HG02885 (cell line): ENCODE measurements at regions not wholly inside any gene's neighbourhood (a gene's known extent, or its start where the extent isn't known, plus 50 kb on each side); places are given as distances from the start of the nearest gene placed in this dataset.
"Not testable (repeated sequence)": the region's sequence is repeated elsewhere in the genome, so short reads cannot be mapped to it uniquely, and the experiment has no call there.

ENCODE experiments used
- ATAC-seq: cut with Tn5 transposase; IDR thresholded peaks from one replicate; pipeline ENCODE4 v1.9.1; 2021; ENCODE audit warnings: mild to moderate bottlenecking; ENCODE audit not compliant: unreplicated experiment, poor library complexity

GRCh38 chr13:99687723-99688397, 186.6 kb downstream of the TM9SF2 start:
- no peak for ATAC-seq

GRCh38 chr13:99686944-99687411, 185.7 kb downstream of the TM9SF2 start:
- ATAC-seq: no peak

- ATAC-seq: no peak
Observed at GRCh38 chr13:99686157-99686572, 184.9 kb downstream of the TM9SF2 start.

GRCh38 chr13:99681695-99682094, 180.4 kb downstream of the TM9SF2 start:
- no peak for ATAC-seq

- ATAC-seq: no peak
Observed at GRCh38 chr13:99677116-99677951, 176.1 kb downstream of the TM9SF2 start.

- no peak for ATAC-seq
Observed at GRCh38 chr13:99671746-99672145, 170.5 kb downstream of the TM9SF2 start.

GRCh38 chr13:99669096-99669495, 167.8 kb downstream of the TM9SF2 start:
- not testable (repeated sequence) for ATAC-seq

- no peak for ATAC-seq
Observed at GRCh38 chr13:99666146-99666805, 165.0 kb downstream of the TM9SF2 start.

GRCh38 chr13:99665711-99666110, 164.4 kb downstream of the TM9SF2 start:
- ATAC-seq: no peak

- no peak for ATAC-seq
Observed at GRCh38 chr13:99663908-99664307, 162.6 kb downstream of the TM9SF2 start.

GRCh38 chr13:99663185-99663825, 162.0 kb downstream of the TM9SF2 start:
- ATAC-seq: no peak

- no peak for ATAC-seq
Observed at GRCh38 chr13:99662678-99663077, 161.4 kb downstream of the TM9SF2 start.

- ATAC-seq: no peak
Observed at GRCh38 chr13:99661791-99662190, 160.5 kb downstream of the TM9SF2 start.

GRCh38 chr13:99659866-99660554, 158.7 kb downstream of the TM9SF2 start:
- ATAC-seq: no peak

- ATAC-seq: no peak
Observed at GRCh38 chr13:99659226-99659625, 158.0 kb downstream of the TM9SF2 start.

GRCh38 chr13:99658261-99658991, 157.2 kb downstream of the TM9SF2 start:
- ATAC-seq: peak; percentile 55

- peak; percentile 4 for ATAC-seq
Observed at GRCh38 chr13:99657848-99658260, 156.6 kb downstream of the TM9SF2 start.

- no peak for ATAC-seq
Observed at GRCh38 chr13:99656844-99657381, 155.6 kb downstream of the TM9SF2 start.
